ENCODE measurements at regions not wholly inside any gene's neighbourhood (a gene's known extent, or its start where the extent isn't known, plus 50 kb on each side); places are given as distances from the start of the nearest gene placed in this dataset.

- no peak for TF ChIP-seq CREB5 (CRISPR knock-in tag; IDR thresholded peaks at IDR 0.05; ENCODE audit: low read depth)
- TF ChIP-seq ZNF565 (CRISPR knock-in tag; conservative IDR thresholded peaks at IDR 0.05; ENCODE audit: low read depth) = no peak
- TF ChIP-seq POU6F1 (CRISPR knock-in tag; IDR thresholded peaks at IDR 0.05; ENCODE audit: borderline replicate concordance, low read depth) = no peak
- TF ChIP-seq, protein P1, sequence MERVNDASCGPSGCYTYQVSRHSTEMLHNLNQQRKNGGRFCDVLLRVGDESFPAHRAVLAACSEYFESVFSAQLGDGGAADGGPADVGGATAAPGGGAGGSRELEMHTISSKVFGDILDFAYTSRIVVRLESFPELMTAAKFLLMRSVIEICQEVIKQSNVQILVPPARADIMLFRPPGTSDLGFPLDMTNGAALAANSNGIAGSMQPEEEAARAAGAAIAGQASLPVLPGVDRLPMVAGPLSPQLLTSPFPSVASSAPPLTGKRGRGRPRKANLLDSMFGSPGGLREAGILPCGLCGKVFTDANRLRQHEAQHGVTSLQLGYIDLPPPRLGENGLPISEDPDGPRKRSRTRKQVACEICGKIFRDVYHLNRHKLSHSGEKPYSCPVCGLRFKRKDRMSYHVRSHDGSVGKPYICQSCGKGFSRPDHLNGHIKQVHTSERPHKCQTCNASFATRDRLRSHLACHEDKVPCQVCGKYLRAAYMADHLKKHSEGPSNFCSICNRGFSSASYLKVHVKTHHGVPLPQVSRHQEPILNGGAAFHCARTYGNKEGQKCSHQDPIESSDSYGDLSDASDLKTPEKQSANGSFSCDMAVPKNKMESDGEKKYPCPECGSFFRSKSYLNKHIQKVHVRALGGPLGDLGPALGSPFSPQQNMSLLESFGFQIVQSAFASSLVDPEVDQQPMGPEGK (CRISPR knock-in tag; IDR thresholded peaks at IDR 0.05; ENCODE audit: borderline replicate concordance) = no peak
- TF ChIP-seq ARNTL (CRISPR knock-in tag; IDR thresholded peaks at IDR 0.05; ENCODE audit: borderline replicate concordance, low read depth) = no peak
- no peak for TF ChIP-seq ZFP3 (CRISPR knock-in tag; IDR thresholded peaks at IDR 0.05)
- TF ChIP-seq, protein P2, sequence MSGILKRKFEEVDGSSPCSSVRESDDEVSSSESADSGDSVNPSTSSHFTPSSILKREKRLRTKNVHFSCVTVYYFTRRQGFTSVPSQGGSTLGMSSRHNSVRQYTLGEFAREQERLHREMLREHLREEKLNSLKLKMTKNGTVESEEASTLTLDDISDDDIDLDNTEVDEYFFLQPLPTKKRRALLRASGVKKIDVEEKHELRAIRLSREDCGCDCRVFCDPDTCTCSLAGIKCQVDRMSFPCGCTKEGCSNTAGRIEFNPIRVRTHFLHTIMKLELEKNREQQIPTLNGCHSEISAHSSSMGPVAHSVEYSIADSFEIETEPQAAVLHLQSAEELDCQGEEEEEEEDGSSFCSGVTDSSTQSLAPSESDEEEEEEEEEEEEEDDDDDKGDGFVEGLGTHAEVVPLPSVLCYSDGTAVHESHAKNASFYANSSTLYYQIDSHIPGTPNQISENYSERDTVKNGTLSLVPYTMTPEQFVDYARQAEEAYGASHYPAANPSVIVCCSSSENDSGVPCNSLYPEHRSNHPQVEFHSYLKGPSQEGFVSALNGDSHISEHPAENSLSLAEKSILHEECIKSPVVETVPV (CRISPR knock-in tag; IDR thresholded peaks at IDR 0.05) = no peak
- TF ChIP-seq ISL1 (CRISPR knock-in tag; IDR thresholded peaks at IDR 0.05) = no peak
- TF ChIP-seq RARB (CRISPR knock-in tag; IDR thresholded peaks at IDR 0.05) = no peak
These were observed 216.8 kb upstream of the MYT1L start for GRCh38 chr2:2547911-2548310.

Measured in SK-N-SH treated with all-trans-retinoic acid at 6 μM for 48 hours (cell line).